Small intestine (tissue), 7 donors: ENCODE measurements at regions not wholly inside any gene's neighbourhood (a gene's known extent, or its start where the extent isn't known, plus 50 kb on each side); places are given as distances from the start of the nearest gene placed in this dataset.

ENCODE experiments used
- DNase-seq, 2 donors: peaks; one replicate each; pipeline versions ENCODE4 v3.0.0 to v3.0.0-alpha.2; 2013
- FAIRE-seq: peaks from 2 replicates; lab custom pipeline; 2012; peaks lifted over from hg19 to GRCh38; lab: Jason Lieb, UNC
- H3K27ac ChIP-seq, 3 donors: one replicate each; pipeline ENCODE4 v1.5.1; 2013; ENCODE audit warnings: low read length in 2 of 3, mild to moderate bottlenecking in 2 of 3, control low read depth in 1 of 3, inconsistent platforms in 1 of 3, low read depth in 1 of 3, moderate library complexity in 1 of 3
- H3K27me3 ChIP-seq, 3 donors: one replicate each; pipeline ENCODE4 v1.6.1; 2013; ENCODE audit warnings: low read length in 3 of 3, inconsistent platforms in 1 of 3; ENCODE audit not compliant: control insufficient read depth in 3 of 3, insufficient read depth in 3 of 3
- H3K36me3 ChIP-seq, 3 donors: one replicate each; pipeline ENCODE4 v1.6.1; 2013; ENCODE audit warnings: low read length in 3 of 3, inconsistent platforms in 1 of 3, low read depth in 1 of 3, mild to moderate bottlenecking in 1 of 3, moderate library complexity in 1 of 3; ENCODE audit not compliant: control insufficient read depth in 3 of 3, insufficient read depth in 2 of 3
- H3K4me1 ChIP-seq, 3 donors: one replicate each; pipeline ENCODE4 v1.6.1; 2013; ENCODE audit warnings: low read length in 2 of 3, inconsistent platforms in 1 of 3, low read depth in 1 of 3, mild to moderate bottlenecking in 1 of 3, moderate library complexity in 1 of 3; ENCODE audit not compliant: control insufficient read depth in 3 of 3, insufficient read depth in 2 of 3
- H3K4me3 ChIP-seq, 3 donors: one replicate each; pipeline ENCODE4 v1.5.1; 2013; ENCODE audit warnings: low read length in 3 of 3, control low read depth in 1 of 3, inconsistent platforms in 1 of 3, low read depth in 1 of 3, mild to moderate bottlenecking in 1 of 3, moderate library complexity in 1 of 3
- H3K9me3 ChIP-seq, 2 donors: one replicate each; pipeline ENCODE4 v1.6.1; 2013; ENCODE audit warnings: low read depth in 1 of 2, low read length in 1 of 2; ENCODE audit not compliant: control insufficient read depth in 2 of 2, insufficient read depth in 1 of 2
- WGBS, 3 donors: extraction: QIAGEN DNeasy Blood & Tissue Kit; methylation state at CpG; one replicate each; pipeline ENCODE4 v1.1.7; 2013; 5-methylcytosine and 5-hydroxymethylcytosine counted together
- donor health status: healthy with polysubstance abuse.
- donor health status: control.
- donor health status: control.
- donor health status: Bipolar disorder and iron deficiency.
- donor health status: healthy.

GRCh38 chr16:55082591-55082976 is 151.9 kb downstream of the IRX5 start:
- Histone ChIP-seq H3K27ac (no peak overlapping the region), H3K36me3 (no peaks in the 10 kb centered on the region), H3K27me3 (no peaks in the 10 kb centered on the region), H3K4me1 (peaks cover 0 to 3% (median 0%) of the 10 kb centered on the region in 3 donors), H3K4me3 (no peak overlapping the region), H3K9me3 (peaks cover 0 to 4% of the 10 kb centered on the region in 2 donors)
- 36 to 47% (median 39%) methylated on average over 5 of the region's 5 CpGs for WGBS, 3 donors
- DNase-seq (no peak), FAIRE-seq (no peak)

GRCh38 chr16:55083052-55083451 is 152.4 kb downstream of the IRX5 start:
- FAIRE-seq: no peak
- DNase-seq: no peak
- Histone ChIP-seq H3K4me1 (peaks cover 0 to 3% (median 0%) of the 10 kb centered on the region in 3 donors), H3K27me3 (no peaks in the 10 kb centered on the region), H3K4me3 (no peak overlapping the region), H3K9me3 (peaks cover 0 to 4% of the 10 kb centered on the region in 2 donors), H3K36me3 (no peaks in the 10 kb centered on the region), H3K27ac (no peak overlapping the region)
- WGBS, 3 donors: 76 to 81% (median 79%) methylated on average over 5 of the region's 5 CpGs

GRCh38 chr16:55088098-55088497 is 157.4 kb downstream of the IRX5 start:
- no peak for FAIRE-seq

GRCh38 chr16:55089600-55089999 is 158.9 kb downstream of the IRX5 start:
- DNase-seq (no peak), FAIRE-seq (no peak)
- WGBS, 3 donors: 89 to 97% (median 95%) methylated on average over 4 of the region's 4 CpGs
- Histone ChIP-seq H3K27me3 (peaks cover 0 to 2% (median 0%) of the 10 kb centered on the region in 3 donors), H3K4me1 (no peaks in the 10 kb centered on the region), H3K9me3 (peaks cover 0 to 3% of the 10 kb centered on the region in 2 donors), H3K27ac (no peak overlapping the region), H3K36me3 (no peaks in the 10 kb centered on the region), H3K4me3 (no peak overlapping the region)

More at GRCh38 chr16:55088098-55088497, 157.4 kb downstream of the IRX5 start:
- DNase-seq: no peak
- Histone ChIP-seq H3K4me3 (no peak overlapping the region), H3K9me3 (peaks cover 0 to 4% of the 10 kb centered on the region in 2 donors), H3K27ac (no peak overlapping the region), H3K4me1 (no peaks in the 10 kb centered on the region), H3K36me3 (no peaks in the 10 kb centered on the region), H3K27me3 (peaks cover 0 to 2% (median 0%) of the 10 kb centered on the region in 3 donors)
- 92 to 94% (median 93%) methylated on average over 2 of the region's 2 CpGs for WGBS, 3 donors

- Histone ChIP-seq H3K27me3 (peaks cover 0 to 2% (median 0%) of the 10 kb centered on the region in 3 donors), H3K4me3 (no peak overlapping the region), H3K4me1 (no peaks in the 10 kb centered on the region), H3K9me3 (peaks cover 0 to 3% of the 10 kb centered on the region in 2 donors), H3K36me3 (no peaks in the 10 kb centered on the region), H3K27ac (no peak overlapping the region)
- 77 to 90% (median 78%) methylated on average over 24 of the region's 24 CpGs for WGBS, 3 donors
- FAIRE-seq: no peak
- no peak for DNase-seq
These were observed 160.7 kb downstream of the IRX5 start for GRCh38 chr16:55091213-55091870.

- Histone ChIP-seq H3K27me3 (peaks cover 0 to 2% (median 0%) of the 10 kb centered on the region in 3 donors), H3K4me1 (no peaks in the 10 kb centered on the region), H3K36me3 (no peaks in the 10 kb centered on the region), H3K9me3 (peaks cover 0 to 3% of the 10 kb centered on the region in 2 donors), H3K27ac (no peak overlapping the region), H3K4me3 (no peak overlapping the region)
- DNase-seq (no peak), FAIRE-seq (no peak)
- 90 to 97% (median 95%) methylated on average over 5 of the region's 5 CpGs for WGBS, 3 donors
These were observed 161.2 kb downstream of the IRX5 start for GRCh38 chr16:55091871-55092230.

- DNase-seq (no peak), FAIRE-seq (no peak)
- no peak overlapping the region for H3K27ac ChIP-seq
These were observed 169.4 kb downstream of the IRX5 start for GRCh38 chr16:55100100-55100499.

GRCh38 chr16:55101026-55101425 is 170.4 kb downstream of the IRX5 start:
- Histone ChIP-seq H3K4me1 (no peaks in the 10 kb centered on the region), H3K4me3 (no peak overlapping the region), H3K9me3 (peaks cover 0 to 3% of the 10 kb centered on the region in 2 donors), H3K27ac (no peak overlapping the region), H3K36me3 (no peaks in the 10 kb centered on the region), H3K27me3 (no peaks in the 10 kb centered on the region)
- 64 to 84% (median 73%) methylated on average over 4 of the region's 4 CpGs for WGBS, 3 donors
- no peak for FAIRE-seq
- DNase-seq: no peak

More at GRCh38 chr16:55100100-55100499, 169.4 kb downstream of the IRX5 start:
- H3K4me3 ChIP-seq: no peak overlapping the region
- H3K27me3 ChIP-seq: no peaks in the 10 kb centered on the region
- peaks cover 0 to 3% of the 10 kb centered on the region in 2 donors for H3K9me3 ChIP-seq
- no peaks in the 10 kb centered on the region for H3K36me3 ChIP-seq
- H3K4me1 ChIP-seq: no peaks in the 10 kb centered on the region

- Histone ChIP-seq H3K27ac (no peak overlapping the region), H3K9me3 (peaks cover 0 to 3% of the 10 kb centered on the region in 2 donors), H3K4me1 (no peaks in the 10 kb centered on the region), H3K27me3 (no peaks in the 10 kb centered on the region), H3K36me3 (no peaks in the 10 kb centered on the region), H3K4me3 (no peak overlapping the region)
- WGBS, 3 donors: 59 to 67% (median 64%) methylated on average over 1 of the region's 1 CpG
- DNase-seq: no peak
- no peak for FAIRE-seq
These were observed 171.4 kb downstream of the IRX5 start for GRCh38 chr16:55102077-55102476.
